A673 (cell line): ENCODE measurements at regions not wholly inside any gene's neighbourhood (a gene's known extent, or its start where the extent isn't known, plus 50 kb on each side); places are given as distances from the start of the nearest gene placed in this dataset.

ENCODE experiments used
- BruUV-seq: library from RNA; stranded (reverse); fragments of 400-500 nt; replicated peaks from 2 replicates; lab custom pipeline; 2021; lab: Mats Ljungman, UMichigan
- CTCF ChIA-PET: fragments of 300-600 bp; sonication (Branson Sonifier 250); formaldehyde crosslinking; loops from one replicate; lab custom pipeline; 2022; ENCODE audit warnings: antibody characterized with exemption; lab: Charles Lee
- POLR2A ChIA-PET: fragments of 300-600 bp; sonication (Branson Sonifier 250); formaldehyde crosslinking; loops from one replicate; lab custom pipeline; 2022; ENCODE audit warnings: antibody characterized with exemption; ENCODE audit not compliant: low non-redundant PET; lab: Charles Lee
- DNase-seq: peaks from one replicate; pipeline ENCODE4 v3.0.0-alpha.2; 2015; ENCODE audit warnings: low spot score
- H3K27ac ChIP-seq: fragments of 200-600 bp; sonication (generic); 2 replicates; pipeline ENCODE4 v1.5.1; 2016; ENCODE audit warnings: mixed run types, low read depth, mild to moderate bottlenecking, mixed read lengths, antibody characterized with exemption, low read length; ENCODE audit not compliant: poor library complexity, severe bottlenecking
- H3K27me3 ChIP-seq: fragments of 200-600 bp; sonication (generic); replicated peaks from 2 replicates; pipeline ENCODE4 v1.6.1; 2017; ENCODE audit warnings: mixed run types, low read depth, mild to moderate bottlenecking, mixed read lengths, antibody characterized with exemption, low read length; ENCODE audit not compliant: insufficient read depth, poor library complexity
- H3K36me3 ChIP-seq: fragments of 200-600 bp; sonication (generic); 2 replicates; pipeline ENCODE4 v1.6.1; 2016; ENCODE audit warnings: mixed run types, mild to moderate bottlenecking, mixed read lengths, antibody characterized with exemption, low read length; ENCODE audit not compliant: insufficient read depth, poor library complexity, severe bottlenecking
- H3K4me1 ChIP-seq: fragments of 200-600 bp; sonication (generic); 2 replicates; pipeline ENCODE4 v1.6.1; 2017; ENCODE audit warnings: mixed run types, mild to moderate bottlenecking, mixed read lengths, antibody characterized with exemption, low read length; ENCODE audit not compliant: insufficient read depth, poor library complexity, severe bottlenecking
- H3K4me3 ChIP-seq: fragments of 200-600 bp; sonication (generic); 2 replicates; pipeline ENCODE4 v1.5.1; 2016; ENCODE audit warnings: low read depth, mixed run types, mild to moderate bottlenecking, mixed read lengths, low read length; ENCODE audit not compliant: poor library complexity, severe bottlenecking
- H3K9me3 ChIP-seq: fragments of 200-600 bp; sonication (generic); 2 replicates; pipeline ENCODE4 v1.6.1; 2016; ENCODE audit warnings: mixed run types, low read depth, mild to moderate bottlenecking, mixed read lengths, antibody characterized with exemption, low read length; ENCODE audit not compliant: poor library complexity, severe bottlenecking
- EZH2 ChIP-seq: fragments of 200-600 bp; sonication (generic); IDR thresholded peaks from 2 replicates; pipeline ENCODE4 v1.6.1; 2017; ENCODE audit warnings: borderline replicate concordance, low read depth, mild to moderate bottlenecking, mixed read lengths, antibody characterized with exemption, low read length; ENCODE audit not compliant: poor library complexity, severe bottlenecking
- intact Hi-C: fragments of 100-400 bp; cut with micrococcal nuclease; formaldehyde crosslinking; loops from one replicate; pipeline ENCODE4 v1.10.0; 2022; ENCODE audit not compliant: unreplicated experiment
- TF ChIP-seq, protein P1 (sequence below): fragments of 300-800, 200-600 bp; sonication (generic); conservative IDR thresholded peaks from 2 replicates; pipeline ENCODE4 v1.5.1; 2017; ENCODE audit warnings: low read depth, mild to moderate bottlenecking, antibody characterized with exemption, low read length, moderate library complexity, mixed read lengths

DNA sequence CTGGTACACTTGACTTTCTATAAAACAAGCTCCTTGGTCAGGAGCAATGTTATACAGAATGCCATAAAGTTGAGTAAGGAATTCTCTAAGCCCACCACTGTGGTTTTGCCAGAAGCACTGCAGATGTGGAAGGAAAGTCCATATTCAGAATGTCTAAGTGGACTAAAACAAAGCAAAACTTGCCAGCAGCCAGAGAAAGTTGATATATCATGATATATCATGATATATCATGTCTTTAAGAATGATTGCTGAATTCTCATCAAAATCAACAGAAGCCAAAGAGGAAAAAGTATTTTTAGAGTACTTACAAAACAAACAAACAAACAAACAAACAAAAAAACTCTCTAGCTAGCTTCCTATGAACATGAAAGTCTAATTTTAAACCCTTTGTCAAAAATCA, 424.8 kb upstream of the OR4E1 start:
- no peak for TF ChIP-seq EZH2
- TF ChIP-seq, protein P1, sequence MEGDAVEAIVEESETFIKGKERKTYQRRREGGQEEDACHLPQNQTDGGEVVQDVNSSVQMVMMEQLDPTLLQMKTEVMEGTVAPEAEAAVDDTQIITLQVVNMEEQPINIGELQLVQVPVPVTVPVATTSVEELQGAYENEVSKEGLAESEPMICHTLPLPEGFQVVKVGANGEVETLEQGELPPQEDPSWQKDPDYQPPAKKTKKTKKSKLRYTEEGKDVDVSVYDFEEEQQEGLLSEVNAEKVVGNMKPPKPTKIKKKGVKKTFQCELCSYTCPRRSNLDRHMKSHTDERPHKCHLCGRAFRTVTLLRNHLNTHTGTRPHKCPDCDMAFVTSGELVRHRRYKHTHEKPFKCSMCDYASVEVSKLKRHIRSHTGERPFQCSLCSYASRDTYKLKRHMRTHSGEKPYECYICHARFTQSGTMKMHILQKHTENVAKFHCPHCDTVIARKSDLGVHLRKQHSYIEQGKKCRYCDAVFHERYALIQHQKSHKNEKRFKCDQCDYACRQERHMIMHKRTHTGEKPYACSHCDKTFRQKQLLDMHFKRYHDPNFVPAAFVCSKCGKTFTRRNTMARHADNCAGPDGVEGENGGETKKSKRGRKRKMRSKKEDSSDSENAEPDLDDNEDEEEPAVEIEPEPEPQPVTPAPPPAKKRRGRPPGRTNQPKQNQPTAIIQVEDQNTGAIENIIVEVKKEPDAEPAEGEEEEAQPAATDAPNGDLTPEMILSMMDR, result no peak
- CTCF ChIA-PET, result interaction anchor here (1.3 kb wide), 1 partner anchor 13 kb away, joined by 4 read pairs; no protein-coding TSS in a partner anchor
- POLR2A ChIA-PET, result no interaction called here
- Histone ChIP-seq H3K4me1 (peaks cover 4% of the 10 kb centered on the region), H3K36me3 (no peaks in the 10 kb centered on the region), H3K4me3 (no peak overlapping the region), H3K9me3 (no peaks in the 10 kb centered on the region), H3K27me3 (no peaks in the 10 kb centered on the region), H3K27ac (no peak overlapping the region)
- DNase-seq, result no peak
- intact Hi-C loops, result no loop called here
- BruUV-seq, result no TSS peak

GRCh38 chr14:22097586-22098292, 424.1 kb upstream of the OR4E1 start:
- POLR2A ChIA-PET, result no interaction called here
- Histone ChIP-seq H3K27ac (no peak overlapping the region), H3K36me3 (no peaks in the 10 kb centered on the region), H3K27me3 (no peaks in the 10 kb centered on the region), H3K9me3 (no peaks in the 10 kb centered on the region), H3K4me3 (no peak overlapping the region), H3K4me1 (peaks cover 4% of the 10 kb centered on the region)
- no peak for DNase-seq
- BruUV-seq, result no TSS peak
- intact Hi-C loops, result no loop called here
- TF ChIP-seq, protein P1, result no peak
- TF ChIP-seq EZH2, result no peak
- CTCF ChIA-PET, result no interaction called here

DNA sequence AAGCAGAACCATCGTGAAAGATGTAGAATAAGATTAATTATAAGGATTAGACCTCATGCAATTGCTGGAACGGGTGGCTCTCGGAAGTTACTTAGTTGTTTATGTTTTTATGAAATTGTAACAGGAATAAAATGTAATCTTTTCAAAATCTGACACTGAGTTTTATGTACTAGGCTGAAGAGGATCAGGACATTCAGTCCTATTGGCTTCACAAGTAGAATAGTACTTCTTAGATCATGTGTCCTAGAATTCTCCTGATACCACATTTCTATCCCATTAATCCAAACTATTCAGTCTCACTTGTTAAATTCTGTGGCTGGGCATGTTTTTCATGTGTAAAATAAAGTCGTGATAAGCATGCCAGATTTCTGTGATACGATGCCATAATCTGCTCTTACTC, 423.5 kb upstream of the OR4E1 start:
- CTCF ChIA-PET, result no interaction called here
- intact Hi-C loops, result no loop called here
- no peak overlapping the region for H3K27ac ChIP-seq
- no peak for DNase-seq
- H3K4me1 ChIP-seq, result peaks cover 4% of the 10 kb centered on the region
- POLR2A ChIA-PET, result no interaction called here
- no peak overlapping the region for H3K4me3 ChIP-seq
- TF ChIP-seq, protein P1, result no peak
- TF ChIP-seq EZH2, result no peak
- H3K9me3 ChIP-seq, result no peaks in the 10 kb centered on the region
- no peaks in the 10 kb centered on the region for H3K27me3 ChIP-seq
- no TSS peak for BruUV-seq
- H3K36me3 ChIP-seq, result no peaks in the 10 kb centered on the region
